Activated CD8-positive, alpha-beta memory T cell treated with anti-CD3 and anti-CD28 coated beads, Interleukin-2, amount 10 ng/mL, durations not matched to agents 7 days and 5 days (primary cell): ENCODE measurements at regions not wholly inside any gene's neighbourhood (a gene's known extent, or its start where the extent isn't known, plus 50 kb on each side); places are given as distances from the start of the nearest gene placed in this dataset.
A peak's percentile ranks its signal among the peaks of the same experiment; 100 is the strongest.

Experiments used
- ATAC-seq: fragments of 150-1000 bp; cut with Tn5 transposase; one replicate; pipeline ENCODE4 v1.10.0; 2021; ENCODE audit warnings: moderate library complexity
- CTCF ChIA-PET: fragments of 350-600 bp; sonication (Branson Sonifier 250); formaldehyde crosslinking; loops from one replicate; lab custom pipeline; 2021; ENCODE audit warnings: antibody characterized with exemption; lab: Charles Lee
- DNase-seq: peaks from one replicate; pipeline ENCODE4 v3.0.0-alpha.2; 2020
- H3K27ac Mint-ChIP-seq: one replicate; pipeline ENCODE4 v1.8.0; 2021; ENCODE audit warnings: mild to moderate bottlenecking, mixed read lengths
- H3K27me3 Mint-ChIP-seq: one replicate; pipeline ENCODE4 v1.8.0; 2021; ENCODE audit warnings: mixed read lengths
- H3K36me3 Mint-ChIP-seq: one replicate; pipeline ENCODE4 v1.8.0; 2021; ENCODE audit warnings: mild to moderate bottlenecking, mixed read lengths
- H3K4me1 Mint-ChIP-seq: one replicate; pipeline ENCODE4 v1.8.0; 2021; ENCODE audit warnings: mixed read lengths
- H3K4me3 Mint-ChIP-seq: one replicate; pipeline ENCODE4 v1.8.0; 2021; ENCODE audit warnings: mild to moderate bottlenecking, moderate library complexity, mixed read lengths
- H3K9me3 Mint-ChIP-seq: one replicate; pipeline ENCODE4 v1.8.0; 2022; ENCODE audit warnings: low read depth, mixed read lengths

DNA sequence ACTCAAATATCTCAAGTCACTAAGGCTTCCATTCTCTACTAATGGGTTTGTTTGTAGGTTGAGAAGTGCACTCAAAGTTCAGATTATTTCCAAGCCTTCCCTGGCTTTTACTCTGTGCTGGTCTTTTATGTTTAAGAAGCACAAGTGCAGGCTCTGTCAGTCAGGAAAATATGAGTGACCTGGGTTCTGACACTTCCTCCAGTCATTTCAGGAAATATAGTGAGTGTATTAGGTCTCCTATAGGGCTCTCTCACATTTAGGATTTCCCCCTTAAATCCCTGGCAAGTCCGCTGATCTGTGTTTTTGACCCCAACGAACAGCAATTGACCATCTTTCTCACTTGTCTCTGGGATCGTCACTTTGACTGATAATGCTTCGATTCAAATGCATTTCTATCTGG lies 210.2 kb downstream of the ARPP21 start:
- no peak for ATAC-seq
- Mint-ChIP-seq H3K27me3 (no peaks in the 10 kb centered on the region), H3K4me3 (no peak overlapping the region), H3K9me3 (no peaks in the 10 kb centered on the region), H3K36me3 (no peaks in the 10 kb centered on the region), H3K4me1 (no peaks in the 10 kb centered on the region), H3K27ac (no peak overlapping the region)
- CTCF ChIA-PET, result no interaction called here
- no peak for DNase-seq

DNA sequence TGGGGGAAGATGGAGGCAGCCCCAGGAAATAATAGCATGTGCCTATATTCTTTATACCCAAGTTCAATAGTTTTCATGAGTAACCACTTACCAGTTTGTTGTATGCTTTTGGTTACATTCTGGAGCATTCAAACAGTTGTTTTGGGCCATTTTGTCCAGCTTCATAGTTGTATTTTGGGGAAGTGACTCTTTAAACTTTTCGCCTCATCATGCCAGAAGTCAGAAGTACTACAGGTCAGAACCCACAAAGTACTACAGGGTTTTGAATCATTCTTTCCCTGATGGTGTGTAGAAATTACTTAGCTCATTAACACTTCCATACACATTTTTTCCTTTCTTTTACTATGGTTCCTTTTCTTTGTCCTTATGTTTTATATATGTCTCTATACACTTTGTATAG lies 210.6 kb downstream of the ARPP21 start:
- Mint-ChIP-seq H3K9me3 (no peaks in the 10 kb centered on the region), H3K4me3 (no peak overlapping the region), H3K27me3 (no peaks in the 10 kb centered on the region), H3K4me1 (no peaks in the 10 kb centered on the region), H3K36me3 (no peaks in the 10 kb centered on the region), H3K27ac (no peak overlapping the region)
- CTCF ChIA-PET, result no interaction called here
- ATAC-seq (no peak), DNase-seq (no peak)

DNA sequence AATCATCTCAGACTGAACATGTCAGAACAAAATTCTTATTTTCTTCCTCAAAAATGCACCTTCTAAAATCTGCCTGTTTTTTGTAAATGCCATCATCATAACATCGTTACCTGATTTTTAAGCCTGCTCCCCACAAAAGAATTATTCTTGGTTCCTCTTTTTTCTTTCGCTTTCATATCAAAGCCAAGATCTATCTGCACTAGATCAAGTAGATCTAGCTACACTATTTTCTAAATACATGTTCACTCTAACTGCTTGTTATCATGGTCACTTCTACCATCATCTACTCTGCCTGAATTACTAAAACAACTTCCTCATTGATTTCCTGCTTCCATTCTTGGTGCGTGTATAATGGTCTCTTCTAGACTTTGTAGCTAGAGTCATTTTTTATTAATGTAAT lies 217.7 kb downstream of the ARPP21 start:
- CTCF ChIA-PET, result no interaction called here
- ATAC-seq, result no peak
- no peak overlapping the region for H3K27ac Mint-ChIP-seq
- no peak for DNase-seq
- H3K36me3 Mint-ChIP-seq, result no peaks in the 10 kb centered on the region
- H3K4me1 Mint-ChIP-seq, result no peaks in the 10 kb centered on the region
- no peaks in the 10 kb centered on the region for H3K27me3 Mint-ChIP-seq
- H3K4me3 Mint-ChIP-seq, result no peak overlapping the region
- peaks cover 4% of the 10 kb centered on the region for H3K9me3 Mint-ChIP-seq

DNA sequence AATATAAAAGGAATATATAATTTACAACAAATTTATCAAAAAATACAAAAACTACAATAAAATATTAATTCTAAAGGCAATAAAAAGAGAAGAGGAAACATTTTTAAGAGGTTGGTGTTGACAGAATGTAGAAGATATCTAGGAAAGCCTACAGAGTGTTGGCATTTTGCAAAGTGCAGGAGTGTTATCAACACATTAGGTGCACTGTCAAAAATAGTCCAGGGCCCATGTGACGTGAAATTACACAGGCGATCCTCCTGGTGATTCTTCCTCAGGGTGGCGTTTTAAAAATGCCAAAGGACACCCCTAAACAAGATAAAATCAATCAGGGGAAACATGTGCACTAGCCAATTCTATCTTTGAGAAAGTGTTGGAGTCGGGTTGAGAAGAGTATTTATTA lies 222.7 kb downstream of the ARPP21 start:
- no peak for DNase-seq
- Mint-ChIP-seq H3K36me3 (no peaks in the 10 kb centered on the region), H3K4me3 (no peak overlapping the region), H3K4me1 (no peaks in the 10 kb centered on the region), H3K9me3 (peaks cover 2% of the 10 kb centered on the region), H3K27me3 (no peaks in the 10 kb centered on the region), H3K27ac (no peak overlapping the region)
- no peak for ATAC-seq
- CTCF ChIA-PET, result no interaction called here

DNA sequence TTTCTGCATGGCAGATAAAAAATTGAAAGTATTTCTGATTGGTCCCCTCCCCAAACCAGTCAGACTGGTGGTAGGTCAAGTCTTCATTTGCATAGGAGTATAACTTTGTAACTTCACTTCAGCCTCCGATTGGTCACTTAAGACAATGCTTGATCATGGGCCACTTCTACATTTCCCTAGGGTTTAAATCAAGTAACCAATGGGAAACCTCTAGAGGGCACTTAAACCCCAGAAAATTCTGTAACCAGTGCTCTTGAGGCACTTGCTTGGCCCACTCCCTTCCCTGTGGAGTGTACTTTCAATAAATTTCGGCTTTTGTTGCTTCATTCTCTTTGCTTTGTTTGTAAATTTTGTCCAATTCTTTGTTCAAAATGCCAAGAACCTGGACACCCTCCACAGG lies 225.5 kb downstream of the ARPP21 start:
- Mint-ChIP-seq H3K36me3 (no peaks in the 10 kb centered on the region), H3K4me3 (no peak overlapping the region), H3K27me3 (no peaks in the 10 kb centered on the region), H3K4me1 (no peaks in the 10 kb centered on the region), H3K9me3 (peaks cover 2% of the 10 kb centered on the region), H3K27ac (no peak overlapping the region)
- no peak for ATAC-seq
- CTCF ChIA-PET, result no interaction called here
- no peak for DNase-seq

DNA sequence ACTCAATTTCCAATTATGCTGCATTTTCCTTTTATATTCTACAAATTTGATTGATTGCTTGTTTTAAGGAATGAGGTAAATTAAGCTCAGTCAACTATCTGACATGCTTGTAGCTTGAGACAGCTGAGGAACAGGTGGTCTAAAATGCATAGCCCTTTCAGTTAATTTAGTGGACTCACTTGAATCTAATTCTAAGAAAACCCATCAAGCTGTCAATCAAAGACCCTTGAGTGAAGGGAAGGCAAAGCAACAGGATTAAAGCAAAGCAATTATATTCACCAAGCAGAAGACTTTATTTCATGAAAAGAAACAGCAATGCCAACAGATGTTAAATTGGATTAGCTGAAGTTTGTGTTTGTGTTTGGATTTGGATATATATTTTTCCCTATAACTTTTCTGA lies 228.5 kb downstream of the ARPP21 start:
- no peaks in the 10 kb centered on the region for H3K36me3 Mint-ChIP-seq
- ATAC-seq (no peak), DNase-seq (no peak)
- no peak overlapping the region for H3K4me3 Mint-ChIP-seq
- no peak overlapping the region for H3K27ac Mint-ChIP-seq
- H3K27me3 Mint-ChIP-seq, result no peaks in the 10 kb centered on the region
- CTCF ChIA-PET, result no interaction called here
- H3K4me1 Mint-ChIP-seq, result no peaks in the 10 kb centered on the region
- no peaks in the 10 kb centered on the region for H3K9me3 Mint-ChIP-seq

DNA sequence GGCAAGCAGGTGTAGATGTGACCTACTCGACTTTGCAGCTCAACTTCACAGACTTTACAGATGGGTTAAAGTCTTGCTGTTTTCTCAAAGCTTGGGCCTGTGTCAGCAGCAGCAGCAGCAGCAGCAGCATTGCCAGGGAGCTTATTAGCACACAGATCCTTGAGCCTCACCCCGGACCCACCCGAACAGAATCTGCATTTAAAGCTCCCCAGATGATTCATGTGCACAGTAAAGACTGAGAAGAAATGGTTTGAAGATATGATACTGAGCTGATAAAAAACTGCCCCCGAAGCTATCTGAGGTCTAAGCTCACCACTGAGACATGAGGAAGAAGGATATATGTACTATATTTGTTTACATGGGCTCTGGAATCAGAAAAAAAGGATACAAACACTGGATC lies 231.7 kb downstream of the ARPP21 start:
- Mint-ChIP-seq H3K27ac (no peak overlapping the region), H3K9me3 (no peaks in the 10 kb centered on the region), H3K4me1 (no peaks in the 10 kb centered on the region), H3K36me3 (no peaks in the 10 kb centered on the region), H3K27me3 (no peaks in the 10 kb centered on the region), H3K4me3 (no peak overlapping the region)
- DNase-seq, result no peak
- CTCF ChIA-PET, result no interaction called here
- ATAC-seq, result no peak

DNA sequence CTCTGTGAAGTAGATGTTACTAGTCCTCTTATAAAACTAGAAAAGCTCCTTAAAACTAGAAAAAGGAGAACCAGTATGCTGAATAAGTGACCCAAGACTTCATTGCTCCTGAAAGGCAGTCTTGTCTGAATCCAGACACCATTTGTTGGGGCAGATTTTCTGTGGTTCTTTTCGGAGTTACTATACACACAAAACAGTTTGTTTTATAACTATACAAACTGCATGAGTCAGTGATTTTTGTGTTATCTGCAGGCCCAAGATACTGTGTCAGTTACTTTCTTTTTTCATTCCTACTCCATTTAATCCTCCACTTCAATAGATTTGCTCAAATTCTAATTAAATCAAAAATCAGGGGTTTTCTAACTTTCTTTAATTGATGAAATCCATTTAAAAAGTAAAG lies 244.6 kb downstream of the ARPP21 start:
- Mint-ChIP-seq H3K27ac (no peak overlapping the region), H3K4me1 (no peaks in the 10 kb centered on the region), H3K36me3 (peaks cover 1% of the 10 kb centered on the region), H3K4me3 (no peak overlapping the region), H3K27me3 (no peaks in the 10 kb centered on the region), H3K9me3 (peaks cover 6% of the 10 kb centered on the region)
- no peak for DNase-seq
- ATAC-seq, result no peak
- CTCF ChIA-PET, result no interaction called here

DNA sequence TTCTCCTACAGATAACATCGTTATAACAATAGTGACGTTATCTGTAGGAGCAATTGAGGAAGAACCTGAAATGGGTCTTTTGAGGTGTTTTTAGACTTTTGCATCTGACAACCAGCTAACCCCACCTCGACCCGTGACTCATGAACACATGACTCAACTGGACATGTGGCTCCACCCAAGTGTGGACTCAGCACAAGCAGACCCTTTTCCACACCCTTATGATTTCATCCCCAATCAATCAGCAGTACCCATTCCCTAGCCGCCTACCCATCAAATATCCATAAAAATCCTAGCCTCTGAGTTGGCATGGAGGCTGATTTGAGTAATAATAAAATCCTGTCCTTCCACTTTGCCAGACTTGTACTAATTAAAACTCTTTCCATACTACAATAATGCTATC lies 255.4 kb downstream of the ARPP21 start:
- Mint-ChIP-seq H3K4me1 (no peaks in the 10 kb centered on the region), H3K27me3 (no peaks in the 10 kb centered on the region), H3K4me3 (no peak overlapping the region), H3K36me3 (no peaks in the 10 kb centered on the region), H3K27ac (no peak overlapping the region), H3K9me3 (no peaks in the 10 kb centered on the region)
- DNase-seq (no peak), ATAC-seq (no peak)
- CTCF ChIA-PET, result no interaction called here

DNA sequence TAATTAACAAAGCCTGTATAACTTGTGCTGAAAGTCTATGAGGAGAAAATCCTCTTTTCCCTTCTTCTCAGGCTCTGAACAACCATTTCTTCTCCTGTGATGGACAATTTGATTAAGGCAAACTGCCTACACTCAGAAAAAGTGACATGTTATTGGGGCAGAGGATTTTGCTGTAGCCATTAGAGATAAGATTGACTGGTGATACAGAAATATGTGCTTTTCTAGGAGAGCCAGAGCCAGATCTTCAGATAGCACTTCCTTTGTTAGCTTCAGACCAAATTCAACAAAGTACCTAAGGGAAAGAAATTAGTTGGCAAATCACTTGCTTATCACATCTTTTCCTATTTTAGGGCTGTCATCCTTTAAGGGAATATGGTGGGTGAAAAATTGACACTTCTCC lies 259.9 kb downstream of the ARPP21 start:
- ATAC-seq (no peak), DNase-seq (no peak)
- Mint-ChIP-seq H3K4me3 (no peak overlapping the region), H3K9me3 (no peaks in the 10 kb centered on the region), H3K36me3 (no peaks in the 10 kb centered on the region), H3K27me3 (no peaks in the 10 kb centered on the region), H3K4me1 (no peaks in the 10 kb centered on the region), H3K27ac (no peak overlapping the region)
- CTCF ChIA-PET, result no interaction called here

DNA sequence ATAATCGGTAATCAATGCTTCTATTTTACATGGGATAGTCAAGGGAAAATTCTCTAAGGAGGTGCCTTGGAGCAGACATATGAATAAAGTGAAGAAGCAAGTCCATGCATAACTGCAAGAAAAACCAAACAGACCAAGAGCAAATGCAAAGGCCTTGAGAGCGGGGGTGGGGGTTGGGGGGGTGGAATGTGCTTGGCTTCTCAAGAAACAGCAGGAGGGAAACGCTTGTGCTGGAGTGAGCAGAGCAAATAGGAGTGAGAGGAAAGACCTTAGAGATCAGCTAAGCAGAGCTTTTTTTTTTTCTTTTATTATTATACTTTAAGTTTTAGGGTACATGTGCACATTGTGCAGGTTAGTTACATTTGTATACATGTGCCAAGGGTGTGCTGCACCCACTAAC lies 260.8 kb downstream of the ARPP21 start:
- Mint-ChIP-seq H3K36me3 (no peaks in the 10 kb centered on the region), H3K4me1 (no peaks in the 10 kb centered on the region), H3K9me3 (no peaks in the 10 kb centered on the region), H3K27ac (no peak overlapping the region), H3K4me3 (no peak overlapping the region), H3K27me3 (no peaks in the 10 kb centered on the region)
- ATAC-seq (no peak), DNase-seq (no peak)
- CTCF ChIA-PET, result no interaction called here

DNA sequence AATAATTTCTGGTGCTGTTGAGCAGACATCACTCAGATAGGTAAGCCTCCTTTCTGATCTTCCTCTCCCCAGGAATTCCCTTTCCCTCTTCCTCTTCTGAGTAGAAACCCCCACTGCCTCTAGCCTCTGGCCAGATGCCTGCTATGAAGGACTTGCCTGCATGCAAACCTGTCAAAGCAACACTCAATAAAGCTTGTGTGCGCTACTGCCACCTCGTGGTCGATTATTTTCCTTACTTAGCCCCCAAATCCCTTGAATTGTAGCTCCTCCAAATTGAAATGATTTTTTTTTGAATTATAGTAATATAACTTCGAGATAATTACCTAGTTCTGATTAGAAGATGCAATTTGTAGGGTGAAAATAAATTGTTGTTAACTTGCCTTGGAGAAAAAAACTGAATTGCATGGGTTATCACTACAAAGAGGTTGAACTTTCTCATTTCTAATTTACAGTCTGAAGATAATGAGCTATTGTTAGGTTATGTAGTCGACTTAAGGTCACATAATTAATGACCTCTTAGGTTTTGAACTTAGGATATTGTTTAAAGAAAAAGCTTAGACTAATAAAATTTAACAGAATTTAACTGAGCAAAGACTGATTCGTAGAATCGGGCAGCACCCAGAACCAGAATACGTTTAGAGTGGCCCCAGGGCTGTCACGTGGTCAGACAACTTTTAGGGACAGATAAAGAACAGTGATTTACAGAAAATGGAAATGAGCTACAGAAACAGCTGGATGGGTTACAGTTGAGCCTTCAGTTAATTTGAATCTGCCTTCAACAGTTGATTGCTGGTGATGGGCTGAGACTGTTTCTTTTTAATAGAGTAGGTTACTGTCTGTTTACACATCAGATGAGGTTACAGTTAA lies 269.3 kb downstream of the ARPP21 start:
- Mint-ChIP-seq H3K4me3 (no peak overlapping the region), H3K27ac (no peak overlapping the region), H3K9me3 (no peaks in the 10 kb centered on the region), H3K36me3 (no peaks in the 10 kb centered on the region), H3K27me3 (no peaks in the 10 kb centered on the region), H3K4me1 (no peaks in the 10 kb centered on the region)
- CTCF ChIA-PET, result interaction anchor here (1.1 to 1.3 kb wide), 2 partner anchors 16 to 1649 kb away, joined by 4 read pairs; no protein-coding TSS in a partner anchor
- ATAC-seq (no peak), DNase-seq (peak; percentile 56)

DNA sequence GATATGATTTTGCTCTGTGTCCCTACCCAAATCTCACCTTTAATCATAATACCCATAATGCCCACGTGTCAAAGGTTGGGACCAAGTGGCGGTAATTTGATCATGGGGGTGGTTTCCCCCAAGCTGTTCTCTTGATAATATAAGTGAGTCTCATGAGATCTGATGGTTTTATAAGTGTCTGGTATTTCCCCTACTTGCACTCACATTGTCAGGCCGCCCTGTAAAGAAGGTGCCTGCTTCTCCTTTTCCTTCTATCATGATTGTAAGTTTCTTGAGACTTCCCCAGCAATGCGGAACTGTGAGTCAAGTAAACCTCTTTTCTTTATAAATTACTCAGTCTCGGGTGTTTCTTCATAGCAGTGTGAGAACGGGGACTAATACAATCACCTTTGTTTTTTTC lies 279.8 kb downstream of the ARPP21 start:
- H3K36me3 Mint-ChIP-seq, result no peaks in the 10 kb centered on the region
- CTCF ChIA-PET, result no interaction called here

DNA sequence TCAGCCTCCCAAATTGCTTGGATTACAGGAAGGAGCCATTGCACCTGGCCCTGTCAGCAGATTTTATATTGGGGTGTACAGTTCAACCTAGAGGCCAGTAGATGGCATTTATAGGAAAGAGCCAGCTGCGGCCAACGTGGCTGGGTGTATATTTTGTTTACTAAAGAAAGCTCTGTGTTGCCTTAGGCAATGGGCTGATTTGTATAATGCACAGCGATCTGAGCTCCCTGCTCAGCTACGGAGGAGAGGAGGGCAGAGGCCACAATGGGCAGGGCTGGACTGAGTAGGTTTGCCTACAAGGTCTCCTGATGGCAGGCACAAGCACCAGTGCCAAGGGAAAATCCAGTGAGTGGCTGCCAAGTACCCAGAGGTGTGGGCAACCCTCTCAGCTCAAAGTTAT lies 282.4 kb downstream of the ARPP21 start:
- no peak overlapping the region for H3K4me3 Mint-ChIP-seq
- H3K27me3 Mint-ChIP-seq, result no peaks in the 10 kb centered on the region
- H3K9me3 Mint-ChIP-seq, result peaks cover 2% of the 10 kb centered on the region
- H3K27ac Mint-ChIP-seq, result no peak overlapping the region
- CTCF ChIA-PET, result no interaction called here
- DNase-seq (no peak), ATAC-seq (no peak)
- H3K36me3 Mint-ChIP-seq, result no peaks in the 10 kb centered on the region
- H3K4me1 Mint-ChIP-seq, result no peaks in the 10 kb centered on the region

More for the DNA sequence above, 279.8 kb downstream of the ARPP21 start:
- H3K27ac Mint-ChIP-seq, result no peak overlapping the region
- H3K27me3 Mint-ChIP-seq, result no peaks in the 10 kb centered on the region
- ATAC-seq, result no peak
- DNase-seq, result no peak
- H3K4me1 Mint-ChIP-seq, result no peaks in the 10 kb centered on the region
- H3K9me3 Mint-ChIP-seq, result peaks cover 2% of the 10 kb centered on the region
- H3K4me3 Mint-ChIP-seq, result no peak overlapping the region
